Superior temporal gyrus (tissue), 1 donor: ENCODE measurements at regions not wholly inside any gene's neighbourhood (a gene's known extent, or its start where the extent isn't known, plus 50 kb on each side); places are given as distances from the start of the nearest gene placed in this dataset.

ENCODE experiments used
- DNase-seq: peaks from one replicate; pipeline ENCODE4 v3.0.0-alpha.2; 2016; ENCODE audit errors: extremely low spot score

- DNase-seq: no peak
Measured at GRCh38 chrX:10813761-10814160, 193.4 kb upstream of the MID1 start.

GRCh38 chrX:10818651-10819050 is 198.3 kb upstream of the MID1 start:
- no peak for DNase-seq

- DNase-seq: no peak
Measured at GRCh38 chrX:10819973-10820372, 199.6 kb upstream of the MID1 start.

- no peak for DNase-seq
Measured at GRCh38 chrX:10821293-10821692, 200.9 kb upstream of the MID1 start.

- DNase-seq: no peak
Measured at GRCh38 chrX:10828036-10828435, 207.7 kb upstream of the MID1 start.

GRCh38 chrX:10828640-10829039 is 208.3 kb upstream of the MID1 start:
- DNase-seq: no peak

GRCh38 chrX:10831716-10832502 is 211.5 kb upstream of the MID1 start:
- no peak for DNase-seq

GRCh38 chrX:10833299-10834169 is 213.1 kb upstream of the MID1 start:
- DNase-seq: no peak

GRCh38 chrX:10841579-10841978 is 221.2 kb upstream of the MID1 start:
- DNase-seq: no peak

- DNase-seq: no peak
Measured at GRCh38 chrX:10842646-10843045, 222.3 kb upstream of the MID1 start.

- DNase-seq: no peak
Measured at GRCh38 chrX:10847333-10847732, 226.9 kb upstream of the MID1 start.

GRCh38 chrX:10851809-10852208 is 231.4 kb upstream of the MID1 start:
- DNase-seq: no peak

GRCh38 chrX:10854594-10854993 is 234.2 kb upstream of the MID1 start:
- no peak for DNase-seq

GRCh38 chrX:10855845-10856244 is 235.5 kb upstream of the MID1 start:
- DNase-seq: no peak

- DNase-seq: no peak
Measured at GRCh38 chrX:10856797-10857196, 236.4 kb upstream of the MID1 start.

GRCh38 chrX:10859353-10859752 is 239.0 kb upstream of the MID1 start:
- no peak for DNase-seq

GRCh38 chrX:10875995-10876394 is 235.1 kb upstream of the HCCS start:
- DNase-seq: no peak

GRCh38 chrX:10882484-10882883 is 228.6 kb upstream of the HCCS start:
- no peak for DNase-seq

- no peak for DNase-seq
Measured at GRCh38 chrX:10884246-10884645, 226.9 kb upstream of the HCCS start.

- no peak for DNase-seq
Measured at GRCh38 chrX:10892621-10893225, 218.4 kb upstream of the HCCS start.

- no peak for DNase-seq
Measured at GRCh38 chrX:10893366-10893765, 217.8 kb upstream of the HCCS start.

- DNase-seq: no peak
Measured at GRCh38 chrX:10893976-10894375, 217.2 kb upstream of the HCCS start.

GRCh38 chrX:10897768-10898167 is 213.4 kb upstream of the HCCS start:
- DNase-seq: no peak
